GM10266 (cell line): ENCODE measurements at regions not wholly inside any gene's neighbourhood (a gene's known extent, or its start where the extent isn't known, plus 50 kb on each side); places are given as distances from the start of the nearest gene placed in this dataset.

Experiments used
- DNase-seq: peaks from one replicate; pipeline ENCODE4 v3.0.0; 2012; ENCODE audit errors: extremely low spot score
- CTCF ChIP-seq: IDR thresholded peaks from 2 replicates; pipeline ENCODE4 v1.5.1; 2012; ENCODE audit warnings: mild to moderate bottlenecking, low read depth; ENCODE audit not compliant: control insufficient read depth, insufficient read depth; ENCODE audit errors: missing control alignments

GRCh38 chr1:181430015-181430885 is 53.1 kb upstream of the CACNA1E start:
- no peak for DNase-seq
- TF ChIP-seq CTCF, result no peak
